ENCODE measurements at regions not wholly inside any gene's neighbourhood (a gene's known extent, or its start where the extent isn't known, plus 50 kb on each side); places are given as distances from the start of the nearest gene placed in this dataset.

GRCh38 chr9:124187311-124187710, 70.4 kb upstream of the NEK6 start:
- ATAC-seq (ENCODE audit: insufficient number of reproducible peaks, low FRiP score, low read depth) (no peak), DNase-seq (ENCODE audit: low spot score) (no peak)
- peaks cover 5% of the 10 kb centered on the region for H3K27me3 ChIP-seq (replicated peaks; ENCODE audit: insufficient read depth)
- H3K27ac ChIP-seq, result no peak overlapping the region
- no peaks in the 10 kb centered on the region for H3K4me1 ChIP-seq (ENCODE audit: control insufficient read depth in 1 of 2, low read depth in 2 of 2)
- no peaks in the 10 kb centered on the region for H3K36me3 ChIP-seq
- H3K9me3 ChIP-seq, result no peaks in the 10 kb centered on the region
- H3K4me3 ChIP-seq, result no peak overlapping the region
- TF ChIP-seq CTCF (IDR thresholded peaks at IDR 0.05), result no peak

- Histone ChIP-seq H3K4me1 (ENCODE audit: control insufficient read depth in 1 of 2, low read depth in 2 of 2) (no peaks in the 10 kb centered on the region), H3K4me3 (no peak overlapping the region), H3K9me3 (no peaks in the 10 kb centered on the region), H3K27ac (no peak overlapping the region), H3K27me3 (replicated peaks; ENCODE audit: insufficient read depth) (peaks cover 3% of the 10 kb centered on the region), H3K36me3 (no peaks in the 10 kb centered on the region)
- TF ChIP-seq CTCF (IDR thresholded peaks at IDR 0.05), result no peak
- no peak for DNase-seq (ENCODE audit: low spot score)
- ATAC-seq (ENCODE audit: insufficient number of reproducible peaks, low FRiP score, low read depth), result no peak
Measured at GRCh38 chr9:124188331-124189110, 69.2 kb upstream of the NEK6 start.

- H3K9me3 ChIP-seq, result no peaks in the 10 kb centered on the region
- ATAC-seq (ENCODE audit: insufficient number of reproducible peaks, low FRiP score, low read depth) (no peak), DNase-seq (ENCODE audit: low spot score) (no peak)
- no peak overlapping the region for H3K27ac ChIP-seq
- H3K4me1 ChIP-seq (ENCODE audit: control insufficient read depth in 1 of 2, low read depth in 2 of 2), result no peaks in the 10 kb centered on the region
- TF ChIP-seq CTCF (IDR thresholded peaks at IDR 0.05), result no peak
- no peak overlapping the region for H3K4me3 ChIP-seq
- H3K27me3 ChIP-seq (replicated peaks; ENCODE audit: insufficient read depth), result no peaks in the 10 kb centered on the region
- H3K36me3 ChIP-seq, result no peaks in the 10 kb centered on the region
Measured at GRCh38 chr9:124190761-124191160, 67.0 kb upstream of the NEK6 start.

- no peaks in the 10 kb centered on the region for H3K27me3 ChIP-seq (replicated peaks; ENCODE audit: insufficient read depth)
- H3K9me3 ChIP-seq, result no peaks in the 10 kb centered on the region
- H3K36me3 ChIP-seq, result no peaks in the 10 kb centered on the region
- no peak overlapping the region for H3K4me3 ChIP-seq
- H3K4me1 ChIP-seq (ENCODE audit: control insufficient read depth in 1 of 2, low read depth in 2 of 2), result no peaks in the 10 kb centered on the region
- DNase-seq (ENCODE audit: low spot score), result no peak
- no peak overlapping the region for H3K27ac ChIP-seq
- no peak for ATAC-seq (ENCODE audit: insufficient number of reproducible peaks, low FRiP score, low read depth)
- no peak for TF ChIP-seq CTCF (IDR thresholded peaks at IDR 0.05)
Measured at GRCh38 chr9:124191691-124192395, 65.9 kb upstream of the NEK6 start.

GRCh38 chr9:124196814-124197176, 61.0 kb upstream of the NEK6 start:
- DNase-seq (ENCODE audit: low spot score) (no peak), ATAC-seq (ENCODE audit: insufficient number of reproducible peaks, low FRiP score, low read depth) (no peak)
- H3K9me3 ChIP-seq, result no peaks in the 10 kb centered on the region
- H3K4me3 ChIP-seq, result no peak overlapping the region
- no peaks in the 10 kb centered on the region for H3K27me3 ChIP-seq (replicated peaks; ENCODE audit: insufficient read depth)
- TF ChIP-seq CTCF (IDR thresholded peaks at IDR 0.05), result no peak
- H3K27ac ChIP-seq, result no peak overlapping the region
- no peaks in the 10 kb centered on the region for H3K36me3 ChIP-seq
- no peaks in the 10 kb centered on the region for H3K4me1 ChIP-seq (ENCODE audit: control insufficient read depth in 1 of 2, low read depth in 2 of 2)
